HG03175 (cell line): ENCODE measurements at regions not wholly inside any gene's neighbourhood (a gene's known extent, or its start where the extent isn't known, plus 50 kb on each side); places are given as distances from the start of the nearest gene placed in this dataset.
"Not testable (repeated sequence)": the region's sequence is repeated elsewhere in the genome, so short reads cannot be mapped to it uniquely, and the experiment has no call there.

ENCODE experiments used
- ATAC-seq: cut with Tn5 transposase; IDR thresholded peaks from one replicate; pipeline ENCODE4 v1.9.1; 2021; ENCODE audit warnings: mild to moderate bottlenecking, moderate library complexity; ENCODE audit not compliant: unreplicated experiment

DNA sequence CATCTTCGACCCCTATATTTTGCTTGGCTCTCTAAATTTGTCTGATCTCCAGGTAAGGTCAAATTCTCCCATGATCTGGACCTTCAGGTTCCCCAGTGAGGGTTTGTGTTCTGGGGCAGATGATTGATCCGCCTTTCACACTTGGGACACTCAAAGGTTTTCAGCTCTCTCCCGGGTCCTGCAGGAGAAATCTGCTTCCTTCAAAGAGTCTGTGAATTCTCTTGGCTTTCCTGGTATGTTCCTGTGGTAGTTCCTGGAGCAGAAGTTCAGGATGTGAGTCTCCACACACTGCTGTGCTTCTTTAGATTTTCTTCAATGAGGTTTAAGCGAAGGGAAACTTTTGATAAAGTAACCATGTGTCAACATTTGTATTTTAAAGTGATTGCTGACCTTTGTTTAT is 318.0 kb downstream of the TAF11L14 start:
- ATAC-seq, result no peak

DNA sequence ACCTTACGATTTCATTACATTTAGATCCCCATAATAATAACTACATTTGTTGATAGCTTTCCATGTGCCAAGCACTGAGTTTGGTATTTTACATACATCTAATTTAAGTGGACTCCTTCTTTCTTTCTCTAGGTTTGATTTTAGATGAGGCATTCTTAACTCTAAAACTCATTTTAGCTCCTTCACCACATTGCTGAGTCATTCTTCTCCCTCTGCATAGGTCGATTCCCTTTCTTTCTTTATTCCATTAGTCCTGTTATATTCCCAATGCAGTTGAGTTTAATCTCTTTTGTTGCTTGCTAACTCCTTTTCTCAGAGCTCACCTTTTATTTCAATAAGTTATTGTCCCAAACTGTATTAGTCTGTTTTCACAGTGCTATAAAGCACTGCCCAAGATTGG is 329.8 kb downstream of the TAF11L14 start:
- no peak for ATAC-seq

DNA sequence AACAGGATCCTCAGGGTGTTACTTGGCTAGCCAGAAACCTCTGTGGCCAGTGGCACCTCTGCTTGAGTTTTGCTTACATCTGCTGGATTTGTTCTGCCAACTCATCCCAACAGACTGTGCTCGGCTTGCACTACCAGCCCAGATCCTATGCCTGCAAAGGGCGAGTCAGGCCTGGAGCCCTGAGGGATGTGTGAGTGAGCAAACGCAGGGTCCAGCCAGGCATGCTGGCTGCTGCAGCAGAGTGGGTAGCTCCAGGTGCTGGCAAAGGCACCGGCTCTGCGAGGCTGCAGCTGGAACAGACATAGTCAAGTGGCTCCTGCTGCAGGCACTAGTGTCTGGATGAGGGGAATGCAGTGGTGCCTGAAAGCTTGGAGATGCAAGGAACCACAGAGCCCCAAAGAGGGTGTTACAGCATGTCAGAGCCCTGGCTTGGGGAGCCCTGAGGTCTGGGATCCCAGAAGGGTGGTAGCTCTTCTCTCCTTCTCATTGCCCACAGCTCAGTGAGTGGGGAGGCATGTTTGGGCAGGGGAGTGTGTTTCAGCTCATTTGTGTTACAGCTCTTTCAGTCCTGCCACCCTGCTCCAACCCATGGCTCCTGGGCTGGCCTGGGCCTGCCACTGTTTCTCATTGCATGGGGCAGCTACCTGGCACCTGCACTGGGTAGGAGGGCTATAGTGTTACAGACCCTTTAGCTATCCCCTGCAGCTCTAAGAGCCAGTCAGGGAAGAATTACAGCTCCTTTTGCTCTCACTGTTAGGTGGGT is 332.6 kb downstream of the TAF11L14 start:
- no peak for ATAC-seq

- no peak for ATAC-seq
Measured at GRCh38 chr5:17976404-17976803, 342.1 kb downstream of the TAF11L14 start.

- no peak for ATAC-seq
Measured at GRCh38 chr5:17978954-17979353, 344.7 kb downstream of the TAF11L14 start.

- not testable (repeated sequence) for ATAC-seq
Measured at GRCh38 chr5:17982626-17983025, 348.4 kb downstream of the TAF11L14 start.

- ATAC-seq, result no peak
Measured at GRCh38 chr5:17989036-17989435, 354.8 kb downstream of the TAF11L14 start.

GRCh38 chr5:17989567-17990563 is 355.6 kb downstream of the TAF11L14 start:
- ATAC-seq, result no peak

- ATAC-seq, result no peak
Measured at GRCh38 chr5:17991775-17992174, 357.5 kb downstream of the TAF11L14 start.

DNA sequence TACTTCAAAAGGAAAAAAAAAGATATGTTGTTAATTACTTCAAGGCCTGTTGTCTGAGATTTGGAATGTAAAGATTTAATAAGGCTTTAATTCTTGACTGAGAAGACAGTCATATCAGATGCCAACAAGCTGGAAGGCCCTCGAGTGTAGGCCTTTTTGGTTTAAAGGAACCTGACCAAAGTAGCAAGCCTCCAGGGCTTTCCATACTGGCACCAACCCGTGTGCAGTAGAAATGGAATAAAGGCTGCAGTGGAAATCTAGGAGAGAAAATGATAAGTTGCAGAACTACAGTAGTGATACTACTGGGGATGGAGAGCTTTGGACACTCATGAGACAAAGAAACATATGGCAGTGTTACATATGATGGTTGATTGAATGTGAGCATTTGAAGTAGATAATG is 358.0 kb downstream of the TAF11L14 start:
- no peak for ATAC-seq

- no peak for ATAC-seq
Measured at GRCh38 chr5:17995997-17996396, 361.7 kb downstream of the TAF11L14 start.

GRCh38 chr5:17999858-18000257 is 365.6 kb downstream of the TAF11L14 start:
- no peak for ATAC-seq

DNA sequence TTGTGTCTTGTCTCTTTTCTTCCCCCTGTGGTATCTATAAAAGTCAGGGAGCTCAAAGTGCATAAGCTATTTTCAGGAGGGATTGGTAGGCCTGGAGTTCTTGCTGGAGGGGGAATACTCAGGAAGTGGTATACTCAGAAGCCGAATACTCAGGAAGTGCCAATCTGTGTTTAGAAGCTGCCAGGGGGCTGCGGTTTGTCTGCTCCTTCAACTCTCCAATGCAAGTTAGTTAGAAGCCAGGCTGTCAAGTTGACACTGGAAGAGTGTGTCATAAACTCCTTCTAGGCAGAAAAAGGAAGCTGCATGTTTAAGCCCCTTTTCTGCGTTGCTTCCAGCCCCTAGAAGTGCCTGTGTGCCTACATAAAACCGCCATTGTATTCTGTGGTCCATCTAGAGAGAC is 366.5 kb downstream of the TAF11L14 start:
- no peak for ATAC-seq

DNA sequence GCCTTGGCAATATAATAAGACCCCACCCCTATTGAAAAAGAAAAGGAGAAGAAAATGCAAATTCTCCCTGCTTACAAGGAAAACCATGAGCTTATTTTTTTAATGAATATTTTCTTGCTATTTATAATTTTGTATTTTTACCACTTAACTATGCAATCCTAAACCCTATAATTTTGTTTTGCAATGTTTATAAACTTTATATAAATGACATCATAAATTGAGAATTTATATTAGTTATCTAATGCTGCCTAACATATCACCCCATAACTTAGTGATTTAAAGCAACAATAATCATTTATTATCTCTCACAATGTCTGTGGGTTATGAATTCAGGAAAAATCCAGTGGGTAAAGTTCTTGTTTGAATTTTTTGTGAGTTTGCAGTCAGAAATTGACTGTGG is 369.1 kb downstream of the TAF11L14 start:
- no peak for ATAC-seq

- no peak for ATAC-seq
Measured at GRCh38 chr5:18003784-18004183, 369.5 kb downstream of the TAF11L14 start.

DNA sequence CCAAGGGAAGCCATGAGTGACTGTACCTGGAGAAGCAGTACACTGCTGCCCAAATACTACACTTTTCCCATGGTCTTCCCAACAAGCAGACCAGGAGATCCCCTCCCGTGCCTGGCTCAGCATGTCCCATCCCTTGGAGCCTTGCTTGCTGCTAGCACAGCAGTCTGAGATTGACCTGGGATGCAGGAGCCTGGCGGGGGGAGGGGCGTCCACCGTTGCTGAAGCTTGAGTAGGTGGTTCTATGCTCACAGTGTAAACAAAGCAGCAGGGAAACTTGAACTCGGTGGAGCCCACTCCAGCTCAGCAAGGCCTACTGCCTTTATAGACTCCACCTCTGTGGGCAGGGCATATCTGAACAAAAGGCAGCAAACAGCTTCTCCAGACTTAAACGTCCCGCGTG is 372.0 kb downstream of the TAF11L14 start:
- ATAC-seq, result not testable (repeated sequence)

DNA sequence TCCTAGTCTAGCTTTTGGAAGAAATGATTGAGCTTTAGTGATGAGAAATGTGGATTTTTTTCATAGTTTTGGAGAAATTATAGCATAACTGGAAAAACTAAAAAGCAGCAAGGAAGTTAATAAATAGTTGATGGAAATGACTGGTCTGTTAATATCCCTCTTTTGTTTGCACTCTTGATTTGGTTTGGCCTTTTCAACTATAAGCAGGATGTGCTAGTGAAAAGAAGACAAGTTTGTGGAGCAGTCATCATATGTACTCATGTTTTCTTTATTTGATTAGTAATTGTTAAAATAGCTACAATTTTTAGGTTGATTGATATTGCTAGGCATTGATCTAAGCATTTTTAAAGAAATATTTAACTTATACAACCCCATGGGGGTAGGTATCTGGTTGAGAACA is 374.7 kb downstream of the TAF11L14 start:
- no peak for ATAC-seq

GRCh38 chr5:18010053-18010452 is 375.8 kb downstream of the TAF11L14 start:
- ATAC-seq, result no peak

- no peak for ATAC-seq
Measured at GRCh38 chr5:18018472-18018871, 384.2 kb downstream of the TAF11L14 start.

GRCh38 chr5:18023275-18023674 is 389.0 kb downstream of the TAF11L14 start:
- ATAC-seq, result no peak

GRCh38 chr5:18023986-18024385 is 389.7 kb downstream of the TAF11L14 start:
- no peak for ATAC-seq

DNA sequence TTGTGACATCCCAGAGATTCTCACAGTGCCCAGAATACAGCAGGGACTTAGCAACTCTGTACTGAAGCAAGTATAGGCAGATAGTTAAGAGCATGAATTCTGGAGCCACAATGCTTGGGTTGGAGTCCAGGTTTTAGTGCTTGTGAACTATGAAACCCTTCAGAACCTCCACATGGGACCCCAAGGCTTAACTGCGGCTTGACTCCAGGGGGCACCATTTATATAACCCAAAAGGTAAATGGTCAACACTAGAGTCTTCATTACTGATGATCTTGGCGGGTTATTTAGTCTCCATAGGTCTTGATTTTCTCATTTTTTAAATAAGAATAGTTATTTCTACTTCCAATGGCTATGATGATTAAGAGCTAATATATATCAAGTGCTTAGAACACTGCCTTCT is 390.3 kb downstream of the TAF11L14 start:
- no peak for ATAC-seq
